ENCODE measurements at regions not wholly inside any gene's neighbourhood (a gene's known extent, or its start where the extent isn't known, plus 50 kb on each side); places are given as distances from the start of the nearest gene placed in this dataset.

GRCh38 chr9:91004992-91005391 lies 203.4 kb downstream of the SYK start:
- TF ChIP-seq EZH2 (IDR thresholded peaks at IDR 0.05; ENCODE audit: borderline replicate concordance, insufficient read depth, low read depth, low read length, poor library complexity, severe bottlenecking): no peak
- no peaks in the 10 kb centered on the region for H3K79me2 ChIP-seq (ENCODE audit: control insufficient read depth, insufficient read depth, low read length)
- WGBS (ENCODE audit: insufficient coverage): 98% methylated on average over 3 of the region's 4 CpGs
- H3K27me3 Mint-ChIP-seq: peaks cover 8% of the 10 kb centered on the region
- POLR2A ChIA-PET: no interaction called here
- DNase-seq (no peak), ATAC-seq (ENCODE audit: low read depth) (no peak)
- no peaks in the 10 kb centered on the region for H3K9me3 ChIP-seq (ENCODE audit: control extremely low read depth in 1 of 3, control insufficient read depth in 2 of 3, insufficient read depth in 1 of 3, low read length in 2 of 3)
- H3K9me3 Mint-ChIP-seq (ENCODE audit: insufficient read depth): no peaks in the 10 kb centered on the region
- H3K4me1 ChIP-seq (ENCODE audit: control insufficient read depth in 2 of 2, insufficient read depth in 2 of 2, low read length in 2 of 2): no peaks in the 10 kb centered on the region
- no peak overlapping the region for H3K4me3 Mint-ChIP-seq
- no peaks in the 10 kb centered on the region for H3K36me3 ChIP-seq (replicated peaks in 1 of 2; ENCODE audit: control extremely low read depth in 1 of 2, control insufficient read depth in 1 of 2, extremely low read depth in 1 of 2, insufficient read depth in 2 of 2, low read length in 1 of 2)
- CTCF ChIA-PET: no interaction called here
- no peak overlapping the region for H2AFZ ChIP-seq (ENCODE audit: insufficient read depth, low read depth, low read length, poor library complexity, severe bottlenecking)
- intact Hi-C loops (cut with micrococcal nuclease): no loop called here
- H3K27me3 ChIP-seq (replicated peaks in 1 of 4; ENCODE audit: control extremely low read depth in 1 of 4, control insufficient read depth in 3 of 4, insufficient read depth in 4 of 4, low read length in 3 of 4): no peaks in the 10 kb centered on the region
- H3K4me2 ChIP-seq (replicated peaks; ENCODE audit: low read depth, low read length, poor library complexity, severe bottlenecking): no peak overlapping the region
- H3K4me1 Mint-ChIP-seq: no peaks in the 10 kb centered on the region
- no peaks in the 10 kb centered on the region for H4K20me1 ChIP-seq (ENCODE audit: control insufficient read depth, insufficient read depth, low read length, poor library complexity, severe bottlenecking)
- H3K27ac ChIP-seq (ENCODE audit: low read length in 2 of 2): no peak overlapping the region
- no peak overlapping the region for H3K27ac Mint-ChIP-seq
- H3K9ac ChIP-seq (ENCODE audit: low read length): no peak overlapping the region
- H3K4me3 ChIP-seq (ENCODE audit: control extremely low read depth in 1 of 5, extremely low read depth in 1 of 5, insufficient read depth in 1 of 5, low read depth in 2 of 5, low read length in 4 of 5): no peak overlapping the region

DNA sequence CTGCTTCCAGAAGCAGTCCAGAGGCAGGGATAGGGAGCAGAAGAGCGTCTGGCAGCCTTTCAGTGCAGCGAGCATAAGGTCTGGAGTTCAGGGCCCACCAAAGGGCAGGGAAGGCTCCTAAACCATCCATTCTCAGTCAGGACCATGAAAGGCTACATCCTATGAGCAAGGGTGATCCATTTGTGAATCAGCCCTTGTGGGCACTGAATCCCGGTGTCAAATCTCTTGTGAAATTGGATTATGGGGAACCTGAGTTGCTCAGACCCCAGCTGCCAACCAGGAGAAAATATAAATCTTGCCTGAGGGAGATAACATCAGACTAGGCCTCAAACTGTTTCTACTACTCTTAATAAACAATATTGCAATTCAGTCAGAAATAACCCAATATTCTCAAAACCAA lies 204.4 kb downstream of the SYK start:
- Histone ChIP-seq H3K9me3 (ENCODE audit: control extremely low read depth in 1 of 3, control insufficient read depth in 2 of 3, insufficient read depth in 1 of 3, low read length in 2 of 3) (no peaks in the 10 kb centered on the region), H2AFZ (ENCODE audit: insufficient read depth, low read depth, low read length, poor library complexity, severe bottlenecking) (no peak overlapping the region), H3K9ac (ENCODE audit: low read length) (no peak overlapping the region), H3K4me2 (replicated peaks; ENCODE audit: low read depth, low read length, poor library complexity, severe bottlenecking) (no peak overlapping the region), H4K20me1 (ENCODE audit: control insufficient read depth, insufficient read depth, low read length, poor library complexity, severe bottlenecking) (no peaks in the 10 kb centered on the region), H3K4me3 (ENCODE audit: control extremely low read depth in 1 of 5, extremely low read depth in 1 of 5, insufficient read depth in 1 of 5, low read depth in 2 of 5, low read length in 4 of 5) (no peak overlapping the region), H3K4me1 (ENCODE audit: control insufficient read depth in 2 of 2, insufficient read depth in 2 of 2, low read length in 2 of 2) (no peaks in the 10 kb centered on the region), H3K27me3 (replicated peaks in 1 of 4; ENCODE audit: control extremely low read depth in 1 of 4, control insufficient read depth in 3 of 4, insufficient read depth in 4 of 4, low read length in 3 of 4) (no peaks in the 10 kb centered on the region), H3K27ac (ENCODE audit: low read length in 2 of 2) (no peak overlapping the region), H3K79me2 (ENCODE audit: control insufficient read depth, insufficient read depth, low read length) (no peaks in the 10 kb centered on the region), H3K36me3 (replicated peaks in 1 of 2; ENCODE audit: control extremely low read depth in 1 of 2, control insufficient read depth in 1 of 2, extremely low read depth in 1 of 2, insufficient read depth in 2 of 2, low read length in 1 of 2) (no peaks in the 10 kb centered on the region)
- ATAC-seq (ENCODE audit: low read depth) (no peak), DNase-seq (no peak)
- intact Hi-C loops (cut with micrococcal nuclease): no loop called here
- no peaks in the 10 kb centered on the region for H3K4me1 Mint-ChIP-seq
- TF ChIP-seq, protein P1, sequence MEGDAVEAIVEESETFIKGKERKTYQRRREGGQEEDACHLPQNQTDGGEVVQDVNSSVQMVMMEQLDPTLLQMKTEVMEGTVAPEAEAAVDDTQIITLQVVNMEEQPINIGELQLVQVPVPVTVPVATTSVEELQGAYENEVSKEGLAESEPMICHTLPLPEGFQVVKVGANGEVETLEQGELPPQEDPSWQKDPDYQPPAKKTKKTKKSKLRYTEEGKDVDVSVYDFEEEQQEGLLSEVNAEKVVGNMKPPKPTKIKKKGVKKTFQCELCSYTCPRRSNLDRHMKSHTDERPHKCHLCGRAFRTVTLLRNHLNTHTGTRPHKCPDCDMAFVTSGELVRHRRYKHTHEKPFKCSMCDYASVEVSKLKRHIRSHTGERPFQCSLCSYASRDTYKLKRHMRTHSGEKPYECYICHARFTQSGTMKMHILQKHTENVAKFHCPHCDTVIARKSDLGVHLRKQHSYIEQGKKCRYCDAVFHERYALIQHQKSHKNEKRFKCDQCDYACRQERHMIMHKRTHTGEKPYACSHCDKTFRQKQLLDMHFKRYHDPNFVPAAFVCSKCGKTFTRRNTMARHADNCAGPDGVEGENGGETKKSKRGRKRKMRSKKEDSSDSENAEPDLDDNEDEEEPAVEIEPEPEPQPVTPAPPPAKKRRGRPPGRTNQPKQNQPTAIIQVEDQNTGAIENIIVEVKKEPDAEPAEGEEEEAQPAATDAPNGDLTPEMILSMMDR (IDR thresholded peaks at IDR 0.05): no peak
- TF ChIP-seq EZH2 (IDR thresholded peaks at IDR 0.05; ENCODE audit: borderline replicate concordance, insufficient read depth, low read depth, low read length, poor library complexity, severe bottlenecking): no peak
- WGBS (ENCODE audit: insufficient coverage): 86% methylated on average over 2 of the region's 3 CpGs
- peaks cover 8% of the 10 kb centered on the region for H3K27me3 Mint-ChIP-seq
- no peaks in the 10 kb centered on the region for H3K9me3 Mint-ChIP-seq (ENCODE audit: insufficient read depth)
- CTCF ChIA-PET: no interaction called here
- H3K4me3 Mint-ChIP-seq: no peak overlapping the region
- H3K27ac Mint-ChIP-seq: no peak overlapping the region
- POLR2A ChIA-PET: no interaction called here
